ENCODE measurements at regions not wholly inside any gene's neighbourhood (a gene's known extent, or its start where the extent isn't known, plus 50 kb on each side); places are given as distances from the start of the nearest gene placed in this dataset.
"Not testable (repeated sequence)": the region's sequence is repeated elsewhere in the genome, so short reads cannot be mapped to it uniquely, and the experiment has no call there.

DNA sequence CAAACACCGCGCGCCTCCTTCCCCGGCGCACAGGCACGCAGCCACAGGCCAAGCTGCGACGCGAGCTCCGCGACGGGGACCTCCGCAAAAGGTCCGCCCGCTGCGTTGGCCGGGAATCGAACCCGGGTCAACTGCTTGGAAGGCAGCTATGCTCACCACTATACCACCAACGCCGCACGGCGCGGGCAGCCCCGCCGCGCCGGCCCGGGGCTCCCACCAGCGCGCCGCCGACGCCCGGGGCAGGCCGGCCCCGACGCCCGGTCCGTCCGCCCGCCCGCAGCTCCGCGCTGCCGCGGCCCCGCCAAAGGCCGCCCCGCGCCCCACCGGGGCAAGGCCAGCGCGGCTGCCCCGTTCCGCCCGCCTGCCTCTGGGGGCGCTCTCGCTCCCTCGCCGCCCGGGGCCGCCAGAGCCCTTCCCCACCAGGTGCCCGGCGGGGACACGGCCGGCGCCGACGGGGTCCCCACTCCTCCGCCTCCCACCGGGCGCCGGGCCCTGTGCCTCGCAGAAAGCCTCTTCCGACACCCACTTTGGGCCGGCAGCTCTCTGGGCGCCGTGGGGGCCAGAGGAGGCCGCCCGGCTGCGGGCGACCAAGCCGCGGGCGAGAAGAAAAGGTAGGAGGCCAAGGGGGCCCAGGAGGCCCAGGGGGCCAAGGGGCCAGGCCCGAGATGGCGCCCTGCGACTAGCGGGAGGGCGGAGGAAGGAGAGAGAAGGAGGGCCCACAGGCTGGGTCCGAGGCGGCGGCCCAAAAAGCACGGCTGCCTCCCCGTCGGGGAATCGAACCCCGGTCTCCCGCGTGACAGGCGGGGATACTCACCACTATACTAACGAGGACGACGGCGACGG is 50.2 kb upstream of the FCGR2A start:
- not testable (repeated sequence) for DNase-seq (ENCODE audit: low read depth in 1 of 2, low spot score in 1 of 2)

DNA sequence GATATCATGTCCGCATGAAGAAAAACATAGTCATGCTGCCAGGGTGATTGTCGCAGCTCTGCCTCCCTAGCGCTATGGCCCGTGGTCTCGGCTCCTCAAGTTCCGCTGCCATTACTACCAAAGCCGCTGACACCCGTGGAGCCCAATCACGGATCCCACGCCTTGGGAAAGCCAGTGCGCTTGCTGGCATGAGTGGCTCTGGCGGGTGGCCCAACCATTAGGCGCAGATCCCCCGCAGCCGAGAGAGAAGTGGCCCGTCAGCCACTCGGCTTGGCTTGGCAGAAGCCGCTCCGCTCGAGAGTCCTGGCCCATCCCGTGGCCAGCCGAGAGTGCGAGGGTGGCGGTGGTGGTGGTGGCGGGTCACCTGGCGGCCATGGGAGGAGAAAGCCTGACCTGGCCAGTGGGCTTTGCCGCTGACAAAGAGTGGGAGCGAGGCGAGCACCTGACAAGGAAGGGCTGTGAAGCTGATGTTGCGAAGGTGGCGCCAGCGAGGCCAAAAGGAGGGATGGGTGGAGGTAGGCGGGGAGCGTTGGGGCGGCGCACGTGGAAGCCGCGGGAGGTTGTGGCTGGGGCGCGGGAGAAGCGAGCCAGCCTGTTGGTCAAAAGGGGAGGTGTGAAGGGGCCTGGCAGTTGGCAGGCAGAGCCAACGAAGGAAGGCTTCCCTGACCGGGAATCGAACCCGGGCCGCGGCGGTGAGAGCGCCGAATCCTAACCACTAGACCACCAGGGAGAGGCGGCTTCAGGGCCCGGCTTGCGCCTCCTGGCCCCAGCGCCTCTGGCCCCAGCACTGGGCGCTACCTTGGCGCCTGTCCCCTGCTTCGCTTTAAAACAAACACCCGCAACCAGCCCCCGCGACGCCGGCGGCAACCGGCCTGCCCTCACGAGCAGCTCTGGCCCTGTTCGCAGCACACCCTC is 51.0 kb upstream of the FCGR2A start:
- peak in 1 of 2 donors; percentile 26 for DNase-seq (ENCODE audit: low read depth in 1 of 2, low spot score in 1 of 2)

GRCh38 chr1:161451698-161452348 is 53.4 kb upstream of the FCGR2A start:
- not testable (repeated sequence) for DNase-seq (ENCODE audit: low read depth in 1 of 2, low spot score in 1 of 2)

- not testable (repeated sequence) for DNase-seq (ENCODE audit: low read depth in 1 of 2, low spot score in 1 of 2)
Observed at GRCh38 chr1:161447760-161448332, 57.4 kb upstream of the FCGR2A start.

- not testable (repeated sequence) for DNase-seq (ENCODE audit: low read depth in 1 of 2, low spot score in 1 of 2)
Observed at GRCh38 chr1:161447040-161447759, 58.1 kb upstream of the FCGR2A start.

- not testable (repeated sequence) for DNase-seq (ENCODE audit: low read depth in 1 of 2, low spot score in 1 of 2)
Observed at GRCh38 chr1:161444725-161445124, 60.5 kb upstream of the FCGR2A start.

- DNase-seq (ENCODE audit: low read depth in 1 of 2, low spot score in 1 of 2) = not testable (repeated sequence)
Observed at GRCh38 chr1:161444255-161444654, 61.0 kb upstream of the FCGR2A start.

DNA sequence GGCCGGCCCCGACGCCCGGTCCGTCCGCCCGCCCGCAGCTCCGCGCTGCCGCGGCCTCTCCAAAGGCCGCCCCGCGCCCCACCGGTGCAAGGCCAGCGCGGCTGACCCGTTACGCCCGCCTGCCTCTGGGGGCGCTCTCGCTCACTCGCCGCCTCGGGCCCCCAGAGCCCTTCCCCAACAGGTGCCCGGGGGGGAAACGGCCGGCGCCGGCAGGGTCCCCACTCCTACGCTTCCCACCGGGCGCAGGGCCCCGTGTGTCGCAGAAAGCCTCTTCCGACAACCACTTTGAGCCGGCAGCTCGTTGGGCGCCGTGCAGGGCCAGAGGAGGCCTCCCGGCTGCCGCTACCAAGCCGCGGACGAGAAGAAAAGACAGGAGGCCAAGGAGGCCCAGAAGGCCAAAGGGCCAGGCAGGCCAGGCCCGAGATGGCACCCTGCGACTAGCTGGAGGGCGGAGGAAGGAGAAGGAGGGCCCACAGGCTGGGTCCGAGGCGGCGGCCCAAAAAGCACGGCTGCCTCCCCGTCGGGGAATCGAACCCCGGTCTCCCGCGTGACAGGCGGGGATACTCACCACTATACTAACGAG is 64.9 kb upstream of the FCGR2A start:
- DNase-seq (ENCODE audit: low read depth in 1 of 2, low spot score in 1 of 2) = peak in 1 of 2 donors; percentile 54

DNA sequence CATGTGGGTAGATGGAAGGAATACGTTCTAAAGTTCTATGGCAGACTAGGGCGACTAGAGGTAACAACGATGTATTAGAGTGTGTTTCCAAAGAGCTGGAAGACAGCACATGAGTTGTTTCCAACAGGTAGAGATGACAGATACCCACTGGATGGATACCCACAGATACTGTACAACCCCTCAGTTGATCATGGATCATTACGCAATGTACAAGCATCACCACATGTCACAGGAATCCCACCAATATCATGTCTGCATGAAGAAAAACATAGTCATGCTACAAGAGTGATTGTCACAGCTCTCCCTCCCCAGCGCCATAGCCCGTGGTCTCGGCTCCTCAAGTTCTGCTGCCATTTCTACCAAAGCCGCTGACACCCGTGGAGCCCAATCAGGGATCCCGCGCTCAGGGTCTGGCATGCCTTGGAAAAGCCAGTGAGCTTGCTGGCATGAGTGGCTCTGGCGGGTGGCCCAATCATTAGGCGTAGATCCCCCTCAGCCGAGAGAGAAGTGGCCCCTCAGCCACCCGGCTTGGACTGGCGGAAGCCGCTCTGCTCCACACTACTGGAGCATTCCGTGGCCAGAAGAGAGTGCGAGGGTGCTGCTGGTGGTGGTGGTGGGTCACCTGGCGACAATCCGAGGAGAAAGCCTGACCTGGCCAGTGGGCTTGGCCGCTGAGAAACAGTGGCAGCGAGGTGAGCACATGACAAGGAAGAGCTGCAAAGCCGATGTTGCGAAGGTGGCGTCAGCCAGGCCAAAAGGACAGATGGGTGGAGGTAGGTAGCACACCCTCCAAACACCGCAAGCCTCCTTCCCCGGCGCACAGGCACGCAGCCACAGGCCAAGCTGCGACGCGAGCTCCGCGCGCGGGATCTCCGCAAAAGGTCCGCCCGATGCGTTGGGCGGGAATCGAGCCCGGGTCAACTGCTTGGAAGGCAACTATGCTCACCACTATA is 65.7 kb upstream of the FCGR2A start:
- no peak for DNase-seq (ENCODE audit: low read depth in 1 of 2, low spot score in 1 of 2)

DNA sequence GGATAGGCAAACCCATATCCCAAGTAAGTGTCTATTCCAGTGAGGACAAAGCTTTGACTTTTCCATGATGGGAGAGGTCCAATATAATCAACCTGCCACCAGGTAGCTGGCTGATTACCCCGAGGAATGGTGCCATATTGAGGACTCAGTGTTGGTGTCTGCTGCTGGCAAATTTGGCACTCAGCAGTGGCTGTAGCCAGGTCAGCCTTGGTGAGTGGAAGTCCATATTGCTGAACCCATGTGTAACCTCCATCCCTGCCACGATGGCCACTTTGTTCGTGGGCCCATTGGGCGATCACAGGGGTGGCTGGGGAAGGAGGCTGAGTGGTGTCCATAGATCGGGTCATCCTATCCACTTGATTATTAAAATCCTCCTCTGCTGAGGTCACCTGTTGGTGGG is 65.5 kb upstream of the CFAP126 start:
- not testable (repeated sequence) for DNase-seq (ENCODE audit: low read depth in 1 of 2, low spot score in 1 of 2)

DNA sequence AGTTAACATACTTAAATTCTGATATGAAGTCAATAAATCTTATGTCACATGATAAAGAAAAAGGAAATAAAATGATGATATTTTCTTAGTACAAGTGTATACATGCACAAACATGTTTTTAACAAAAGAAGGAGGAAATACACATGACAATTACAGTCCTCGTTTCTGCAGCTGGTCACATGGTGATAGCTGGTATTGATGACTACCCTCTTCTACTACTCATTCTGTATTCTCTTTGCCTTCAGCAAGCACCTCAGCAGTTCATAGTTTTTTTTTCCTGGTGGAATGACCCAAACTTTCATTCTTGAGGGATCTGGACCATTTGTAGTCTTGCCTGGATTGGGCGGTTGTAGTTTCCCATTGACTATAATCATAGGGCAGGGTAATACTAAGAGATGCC is 64.4 kb upstream of the CFAP126 start:
- DNase-seq (ENCODE audit: low read depth in 1 of 2, low spot score in 1 of 2) = no peak

DNA sequence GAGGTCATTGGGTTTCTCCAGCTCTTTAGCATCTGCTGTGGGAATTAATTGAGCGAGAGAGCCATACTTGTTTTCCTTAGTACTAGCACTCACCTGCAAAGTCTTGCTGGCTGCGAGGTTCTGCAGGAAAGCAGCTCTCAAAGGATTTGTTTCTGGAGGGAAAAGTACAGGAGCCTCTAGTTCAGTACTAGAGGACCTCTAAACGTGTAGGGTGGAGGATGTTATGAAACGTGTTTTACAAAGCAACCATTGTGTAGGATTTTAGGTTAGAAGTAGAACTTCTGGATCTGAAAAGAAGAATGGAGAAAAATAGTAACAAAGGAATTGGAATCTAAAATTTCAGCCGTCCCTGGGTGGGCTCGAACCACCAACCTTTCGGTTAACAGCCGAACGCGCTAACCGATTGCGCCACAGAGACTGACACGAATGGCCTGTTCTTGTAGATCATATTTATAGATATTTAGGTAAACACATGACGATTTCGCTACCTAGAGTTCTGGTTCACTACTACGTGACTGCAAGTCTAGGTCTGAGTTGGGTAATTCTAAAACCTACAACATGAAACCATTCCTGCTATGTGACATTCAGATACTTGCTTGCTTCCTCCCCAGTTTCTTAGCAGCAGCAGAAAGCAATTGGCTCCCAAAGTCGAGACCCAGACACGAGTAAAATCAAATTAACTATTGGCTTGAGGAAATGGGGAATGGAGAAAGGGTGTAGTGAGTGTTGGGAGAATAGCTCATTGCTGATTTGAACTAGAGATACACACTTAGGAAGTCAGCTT is 60.2 kb upstream of the CFAP126 start:
- peak in 1 of 2 donors; percentile 36 for DNase-seq (ENCODE audit: low read depth in 1 of 2, low spot score in 1 of 2)

DNA sequence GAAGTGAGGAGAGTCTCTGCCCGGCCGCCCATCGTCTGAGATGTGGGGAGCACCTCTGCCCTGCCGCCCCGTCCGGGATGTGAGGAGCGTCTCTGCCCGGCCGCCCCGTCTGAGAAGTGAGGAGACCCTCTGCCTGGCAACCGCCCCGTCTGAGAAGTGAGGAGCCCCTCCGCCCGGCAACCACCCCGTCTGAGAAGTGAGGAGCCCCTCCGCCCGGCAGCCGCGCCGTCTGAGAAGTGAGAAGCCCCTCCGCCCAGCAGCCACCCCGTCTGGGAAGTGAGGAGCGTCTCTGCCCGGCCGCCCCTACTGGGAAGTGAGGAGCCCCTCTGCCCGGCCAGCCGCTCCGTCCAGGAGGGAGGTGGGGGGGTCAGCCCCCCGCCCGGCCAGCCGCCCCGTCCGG is 55.2 kb upstream of the CFAP126 start:
- not testable (repeated sequence) for DNase-seq (ENCODE audit: low read depth in 1 of 2, low spot score in 1 of 2)

DNA sequence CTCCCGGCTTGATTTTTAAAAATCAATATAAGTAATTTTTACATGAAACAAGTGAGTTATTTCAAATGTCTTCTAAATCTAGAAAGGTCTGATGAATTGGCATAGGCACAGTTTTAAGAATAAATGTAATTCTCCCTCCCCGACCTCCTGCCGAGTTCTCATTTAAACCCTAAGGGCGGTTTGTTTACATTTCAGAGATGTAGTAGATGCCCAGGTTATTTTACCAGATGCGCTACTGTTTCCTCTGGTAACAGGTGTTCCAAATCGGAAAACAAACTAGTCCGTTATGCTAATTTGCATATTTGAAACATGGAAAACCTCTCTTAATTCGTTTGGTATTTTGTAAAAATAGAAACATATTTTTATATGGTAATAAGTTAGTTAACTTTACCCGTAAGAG is 53.8 kb upstream of the CFAP126 start:
- DNase-seq (ENCODE audit: low read depth in 1 of 2, low spot score in 1 of 2) = no peak

- DNase-seq (ENCODE audit: low read depth in 1 of 2, low spot score in 1 of 2) = no peak
Observed at GRCh38 chr1:161420763-161421455, 53.2 kb upstream of the CFAP126 start.

DNA sequence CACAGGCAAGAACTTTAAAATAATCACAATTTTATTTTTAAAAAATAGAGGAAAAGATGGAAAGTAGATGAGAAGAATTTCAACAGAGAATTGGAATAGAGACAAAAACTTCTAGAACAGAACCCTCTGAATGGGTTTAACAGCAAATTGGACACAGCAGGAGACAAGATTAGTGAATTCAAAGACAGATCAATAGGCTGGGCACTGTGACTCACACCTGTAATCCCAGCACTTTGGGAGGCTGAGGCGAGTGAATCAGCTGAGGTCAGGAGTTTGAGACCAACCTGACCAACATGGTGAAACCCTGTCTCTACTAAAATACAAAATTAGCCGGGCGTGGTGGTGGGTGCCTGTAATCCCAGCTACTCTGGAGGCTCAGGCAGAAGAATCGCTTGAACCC is 49.9 kb upstream of the CFAP126 start:
- not testable (repeated sequence) for DNase-seq (ENCODE audit: low read depth in 1 of 2, low spot score in 1 of 2)

Measured in stimulated activated CD4-positive, alpha-beta T cell treated with anti-CD3 and anti-CD28 coated beads, Interleukin-15, amount 100 ng/mL, for 1 hour (primary cell).